GM12872 (cell line): ENCODE measurements at regions not wholly inside any gene's neighbourhood (a gene's known extent, or its start where the extent isn't known, plus 50 kb on each side); places are given as distances from the start of the nearest gene placed in this dataset.
A peak's percentile ranks its signal among the peaks of the same experiment; 100 is the strongest.

Source experiments
- CTCF ChIP-seq: IDR thresholded peaks from 3 replicates; pipeline ENCODE4 v1.5.1; 2011; ENCODE audit warnings: low read depth, mild to moderate bottlenecking, low read length, moderate library complexity; ENCODE audit not compliant: insufficient read depth

- no peak for TF ChIP-seq CTCF
These were observed 291.2 kb downstream of the POM121L12 start for GRCh38 chr7:53326634-53327033.

GRCh38 chr7:53336105-53336668, 300.8 kb downstream of the POM121L12 start:
- TF ChIP-seq CTCF = no peak

DNA sequence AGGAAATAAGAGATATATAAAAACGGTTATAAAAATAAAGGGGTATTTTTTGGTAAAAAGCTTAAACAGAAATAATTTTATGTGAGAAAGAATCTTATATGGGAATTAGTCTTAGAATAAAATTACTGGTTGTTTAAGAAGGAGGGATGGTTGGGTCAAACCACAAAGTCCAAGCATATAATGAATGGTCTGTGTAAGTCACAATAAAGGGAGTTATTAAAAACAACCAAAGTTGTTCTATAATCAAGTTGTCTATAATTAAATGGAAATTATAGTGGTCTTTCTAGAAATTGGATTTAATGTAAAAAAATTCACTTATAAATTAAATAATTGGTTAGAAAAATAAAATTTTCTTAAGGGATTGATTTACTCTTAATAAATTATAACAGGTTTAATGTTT, 304.8 kb downstream of the POM121L12 start:
- no peak for TF ChIP-seq CTCF

DNA sequence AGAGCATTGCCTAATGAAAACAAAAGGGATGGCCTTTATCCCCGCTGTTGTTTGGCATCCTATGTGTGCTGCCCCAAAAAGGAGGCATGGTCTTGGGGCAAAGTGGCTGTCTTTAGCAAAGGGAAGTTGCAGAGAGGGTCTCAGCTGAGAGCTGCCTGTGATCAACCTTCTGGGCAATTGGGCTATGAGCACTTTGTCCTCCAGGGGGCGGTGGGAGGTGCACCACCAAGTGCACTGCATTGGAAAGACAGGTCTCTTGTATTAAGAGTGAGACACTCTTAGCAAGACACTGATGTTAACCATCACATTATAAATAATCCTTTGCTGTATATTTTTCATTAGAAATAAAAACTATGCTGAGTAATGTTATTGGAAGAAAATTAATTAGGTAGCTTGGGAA, 314.8 kb downstream of the POM121L12 start:
- peak; percentile 53 for TF ChIP-seq CTCF

- TF ChIP-seq CTCF = no peak
These were observed 316.2 kb downstream of the POM121L12 start for GRCh38 chr7:53351681-53352080.

DNA sequence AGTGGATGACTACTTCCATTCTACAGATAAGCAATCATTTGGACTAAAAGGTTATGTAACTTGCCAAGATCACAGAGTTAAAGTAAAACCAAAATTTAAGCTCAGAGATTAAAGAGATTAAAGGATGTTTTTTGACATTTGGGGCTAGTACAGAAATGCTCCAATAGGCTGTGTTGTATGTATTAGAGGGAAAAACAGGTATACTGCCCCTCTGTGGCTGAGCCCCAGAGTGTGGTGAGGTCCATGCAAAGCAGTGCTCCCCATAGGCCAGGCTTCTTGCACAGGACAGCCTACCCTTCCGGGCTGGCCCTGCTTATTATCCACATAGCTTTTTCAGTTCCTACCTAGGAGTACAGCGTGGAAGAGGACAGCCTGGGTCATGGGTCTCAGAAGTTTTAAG, 322.8 kb downstream of the POM121L12 start:
- TF ChIP-seq CTCF = no peak

- TF ChIP-seq CTCF = no peak
These were observed 347.7 kb downstream of the POM121L12 start for GRCh38 chr7:53383131-53383530.

DNA sequence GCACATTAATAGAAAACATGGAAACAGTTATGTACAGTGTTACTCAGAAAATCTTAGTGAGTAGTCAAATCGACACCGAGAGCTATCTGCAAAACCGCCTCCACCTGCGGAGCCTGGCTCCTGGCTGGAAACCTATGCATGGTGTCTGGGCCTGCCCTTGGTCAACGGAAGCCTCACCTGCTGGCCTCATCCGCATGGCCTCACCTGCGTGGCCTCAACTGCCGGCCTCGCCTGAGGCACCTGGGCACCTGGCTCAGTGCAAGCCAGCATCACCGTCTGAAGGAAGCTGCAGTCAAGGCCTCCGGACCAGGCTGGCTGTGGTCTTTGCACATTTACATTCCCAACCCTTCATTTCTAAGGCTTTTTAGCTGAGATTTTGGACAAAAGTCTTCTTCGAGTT, 352.1 kb downstream of the POM121L12 start:
- TF ChIP-seq CTCF = no peak
